Tibial nerve (tissue), 4 donors: ENCODE measurements at regions not wholly inside any gene's neighbourhood (a gene's known extent, or its start where the extent isn't known, plus 50 kb on each side); places are given as distances from the start of the nearest gene placed in this dataset.
"Not testable (repeated sequence)": the region's sequence is repeated elsewhere in the genome, so short reads cannot be mapped to it uniquely, and the experiment has no call there.

ENCODE experiments used
- DNase-seq, 2 donors: peaks; one replicate each; pipeline ENCODE4 v3.0.0-alpha.2; 2019; ENCODE audit warnings: low spot score in 2 of 2
- H3K27ac ChIP-seq, 4 donors: fragments of 200-600 bp; sonication (generic) in 3 of 4; one replicate each; pipeline ENCODE4 v1.5.1; 2017 to 2019; ENCODE audit warnings: mild to moderate bottlenecking in 1 of 4
- H3K27me3 ChIP-seq, 2 donors: fragments of 200-600 bp; sonication (generic) in 1 of 2; one replicate each; pipeline versions ENCODE4 v1.5.1 to v1.6.0; 2017 to 2019
- H3K36me3 ChIP-seq, 3 donors: fragments of 200-600 bp; sonication (generic); one replicate each; pipeline ENCODE4 v1.5.1; 2018 to 2019
- H3K4me1 ChIP-seq, 4 donors: fragments of 200-600 bp; sonication (generic) in 3 of 4; one replicate each; pipeline ENCODE4 v1.5.1; 2017 to 2019
- H3K4me3 ChIP-seq, 4 donors: fragments of 200-600 bp; sonication (generic) in 3 of 4; one replicate each; pipeline ENCODE4 v1.5.1; 2017 to 2019; ENCODE audit warnings: mild to moderate bottlenecking in 1 of 4, moderate library complexity in 1 of 4
- H3K9me3 ChIP-seq, 4 donors: fragments of 200-600 bp; sonication (generic) in 3 of 4; one replicate each; pipeline ENCODE4 v1.5.1; 2017 to 2019
- WGBS, 2 donors: methylation state at CpG; one replicate each; pipeline ENCODE4 v1.1.5; 2018; 5-methylcytosine and 5-hydroxymethylcytosine counted together

DNA sequence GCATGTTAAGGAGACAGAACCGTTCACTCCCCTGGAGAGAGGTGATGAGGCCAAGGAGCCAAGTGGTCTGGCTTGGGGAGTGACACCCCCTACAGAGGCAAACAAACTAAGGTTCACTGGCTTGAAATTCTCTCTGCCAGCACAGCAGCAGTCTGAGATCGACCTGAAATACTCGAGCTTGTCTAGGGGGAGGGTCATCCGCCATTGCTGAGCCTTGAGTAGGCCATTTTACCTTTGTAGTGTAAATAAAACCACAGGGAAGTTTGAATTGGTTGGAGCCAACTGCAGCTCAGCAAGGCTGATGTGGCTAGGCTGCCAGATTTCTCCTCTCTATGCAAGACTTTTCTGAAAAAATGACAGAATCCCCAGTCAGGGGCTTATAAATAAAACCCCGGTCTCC lies 52.9 kb downstream of the CDY2B start:
- not testable (repeated sequence) for H3K9me3 ChIP-seq, H3K36me3 ChIP-seq
- no CpG with 5 or more reads among the region's 5 CpGs for WGBS, 2 donors

DNA sequence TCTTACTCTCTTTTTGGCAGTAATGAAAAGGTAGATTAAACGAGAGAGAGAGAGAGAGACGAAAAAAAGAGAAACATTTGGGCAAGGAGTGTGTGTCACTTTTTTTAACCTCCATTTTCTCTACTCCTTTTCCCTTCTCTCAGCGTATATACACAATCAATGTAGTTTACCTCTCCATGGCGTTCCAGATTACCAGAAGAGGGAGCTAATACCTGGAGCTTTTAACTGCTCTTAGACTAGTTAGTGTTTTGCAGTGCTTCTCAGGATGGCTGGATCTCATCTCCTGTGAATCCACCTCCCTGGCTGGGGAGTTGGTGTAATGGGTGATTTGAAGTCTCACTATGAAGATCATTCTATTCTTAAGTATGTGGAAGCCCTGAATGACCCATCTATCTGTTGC lies 60.3 kb downstream of the CDY2B start:
- H3K4me3 ChIP-seq, H3K27ac ChIP-seq, H3K4me1 ChIP-seq, H3K9me3 ChIP-seq, H3K36me3 ChIP-seq, H3K27me3 ChIP-seq, DNase-seq: not testable (repeated sequence)
- WGBS, 2 donors = no CpG with 5 or more reads among the region's 4 CpGs

More for the DNA sequence above, 52.9 kb downstream of the CDY2B start:
- not testable (repeated sequence) for H3K27me3 ChIP-seq, H3K27ac ChIP-seq, H3K4me3 ChIP-seq, DNase-seq, H3K4me1 ChIP-seq

DNA sequence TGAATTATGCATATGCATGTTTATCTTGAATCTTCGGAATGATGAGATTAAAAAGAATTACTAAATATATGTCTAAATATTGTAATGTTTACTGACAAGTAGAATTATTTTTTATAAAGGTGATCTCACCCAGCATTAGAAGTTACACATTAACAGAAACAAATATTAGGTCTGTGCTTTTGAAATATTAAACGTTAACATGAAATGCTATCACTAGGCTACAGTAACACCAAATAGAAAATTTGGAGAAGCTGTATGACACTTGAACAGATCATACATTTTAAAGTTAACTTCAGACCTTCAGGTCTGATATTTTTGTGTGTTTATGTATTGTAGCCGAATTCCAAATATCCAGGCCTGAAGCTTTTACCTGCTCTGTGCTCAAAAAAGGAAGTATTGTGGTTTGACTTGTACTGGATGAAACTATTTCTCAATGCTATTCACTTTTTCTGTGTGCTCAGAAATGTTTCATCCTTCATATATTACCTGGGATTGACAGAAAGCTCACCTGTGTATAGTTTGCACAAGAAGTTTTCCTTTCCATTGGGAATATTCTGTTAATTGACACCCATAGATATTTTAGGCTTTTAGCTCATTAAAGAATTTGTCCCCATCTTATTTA lies 60.9 kb downstream of the CDY2B start:
- H3K27me3 ChIP-seq, H3K27ac ChIP-seq, H3K4me1 ChIP-seq, H3K9me3 ChIP-seq, H3K4me3 ChIP-seq, DNase-seq, H3K36me3 ChIP-seq: not testable (repeated sequence)
- no CpG with 5 or more reads among the region's 3 CpGs for WGBS, 2 donors

DNA sequence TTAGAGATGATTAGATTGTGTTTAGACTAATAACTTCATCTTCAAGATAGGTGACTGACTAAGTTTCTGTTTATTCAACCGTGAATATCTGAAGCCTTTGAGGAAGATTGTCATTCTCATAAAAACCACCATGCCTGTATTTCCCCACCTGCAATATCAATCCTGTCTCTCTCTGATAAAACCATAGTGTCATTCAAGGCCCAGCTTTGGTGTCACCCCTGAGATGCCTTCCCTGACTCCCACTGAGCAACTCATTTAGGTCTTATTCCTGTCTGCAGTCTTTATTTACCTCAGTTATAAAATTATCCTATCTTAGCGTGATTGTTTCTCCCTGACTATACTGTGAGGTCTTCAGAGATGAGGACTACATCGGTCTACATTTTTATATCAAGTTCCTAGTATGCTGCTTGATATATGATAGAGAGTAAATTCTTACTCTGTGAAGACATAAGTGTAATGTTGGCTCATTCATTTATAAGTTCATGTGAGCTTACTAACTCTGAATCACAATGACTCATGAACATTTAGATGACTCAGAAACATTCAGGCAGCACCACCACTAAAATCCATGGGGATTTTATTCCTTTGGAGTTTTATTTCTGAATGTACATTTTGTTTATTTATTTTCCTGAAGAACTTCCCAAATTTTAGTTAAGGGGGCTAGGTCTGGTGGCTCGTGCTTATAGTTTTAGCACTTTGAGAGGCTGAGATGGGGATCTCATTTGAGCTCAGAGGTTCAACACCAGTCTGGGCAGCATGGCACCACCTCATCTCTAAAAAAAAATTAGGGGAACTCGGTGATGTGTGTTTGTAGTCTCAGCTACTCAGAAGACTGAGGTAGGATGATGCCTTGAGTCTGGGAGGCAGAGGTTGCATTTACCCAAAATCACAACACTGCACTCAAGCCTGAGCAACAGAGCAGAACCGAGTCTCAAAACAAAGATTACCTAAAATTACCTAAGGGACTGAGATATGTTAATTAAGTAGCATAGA lies 62.6 kb downstream of the CDY2B start:
- not testable (repeated sequence) for H3K36me3 ChIP-seq, H3K9me3 ChIP-seq, H3K27me3 ChIP-seq, H3K4me1 ChIP-seq, H3K4me3 ChIP-seq, H3K27ac ChIP-seq, DNase-seq
- WGBS, 2 donors = no CpG with 5 or more reads among the region's 6 CpGs

DNA sequence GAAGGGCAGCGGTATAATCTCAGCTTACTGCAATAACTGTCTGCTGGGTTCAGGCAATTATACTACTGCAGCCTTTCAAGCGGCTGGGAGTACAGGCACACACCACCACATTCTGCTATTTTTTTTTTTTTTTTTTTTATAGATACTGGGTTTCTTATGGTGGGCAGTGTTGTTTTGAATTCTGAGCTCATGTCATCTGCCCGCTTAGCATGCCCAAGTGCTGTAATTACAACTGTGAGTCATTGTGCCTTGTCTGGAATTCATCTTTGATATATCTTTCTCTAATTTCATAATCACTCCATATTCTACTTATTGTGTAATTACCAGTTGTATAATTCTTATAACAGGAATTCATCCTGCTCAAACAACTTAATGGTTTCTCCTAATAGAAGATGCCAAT lies 67.4 kb downstream of the CDY2B start:
- H3K27me3 ChIP-seq, H3K4me3 ChIP-seq, H3K4me1 ChIP-seq, DNase-seq, H3K27ac ChIP-seq, H3K9me3 ChIP-seq, H3K36me3 ChIP-seq: not testable (repeated sequence)
- WGBS, 2 donors = no CpG with 5 or more reads among the region's 3 CpGs

DNA sequence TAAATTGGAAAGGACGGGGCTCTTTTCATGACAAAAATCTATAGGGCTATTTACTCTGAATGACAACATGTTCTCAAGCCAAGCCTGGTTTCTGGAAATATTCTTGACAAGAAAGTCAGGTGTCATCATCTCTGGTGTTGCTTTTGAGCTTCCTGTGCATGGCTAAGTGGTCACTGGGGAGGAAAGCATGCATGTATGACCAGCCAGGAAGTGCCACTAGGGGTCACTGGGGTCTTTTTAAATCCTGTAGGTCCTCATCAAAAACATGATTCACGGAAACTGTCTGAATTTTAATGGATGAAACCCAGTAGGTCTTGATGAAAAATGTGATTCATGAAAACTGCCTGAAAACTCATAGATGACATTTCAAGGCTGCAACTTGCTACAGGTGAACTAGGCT lies 80.1 kb downstream of the CDY2B start:
- H3K4me3 ChIP-seq, H3K4me1 ChIP-seq, H3K27ac ChIP-seq, H3K27me3 ChIP-seq, H3K9me3 ChIP-seq, DNase-seq, H3K36me3 ChIP-seq: not testable (repeated sequence)
- no CpG with 5 or more reads among the region's 2 CpGs for WGBS, 2 donors

DNA sequence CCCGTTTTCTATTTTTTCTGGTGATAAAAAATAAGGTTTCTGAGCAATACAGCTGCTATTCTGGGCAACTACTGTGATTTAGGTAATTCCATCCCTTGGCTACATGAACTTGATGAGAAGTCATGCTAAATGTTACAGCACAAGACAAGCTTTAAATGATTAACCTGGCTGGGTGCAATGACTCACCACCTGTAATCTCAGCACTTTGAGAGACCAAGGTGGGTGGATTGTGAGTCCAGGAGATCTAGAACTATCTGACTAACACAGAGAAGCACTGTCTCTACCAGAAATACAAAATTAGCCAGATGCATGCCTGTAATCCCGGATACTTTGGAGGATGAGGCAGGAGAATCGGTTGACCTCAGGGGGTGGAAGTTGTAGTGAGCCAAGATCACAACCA lies 92.8 kb downstream of the CDY2B start:
- not testable (repeated sequence) for H3K4me1 ChIP-seq, H3K9me3 ChIP-seq, DNase-seq, H3K27me3 ChIP-seq, H3K4me3 ChIP-seq, H3K27ac ChIP-seq, H3K36me3 ChIP-seq
- no CpG with 5 or more reads among the region's 3 CpGs for WGBS, 2 donors

DNA sequence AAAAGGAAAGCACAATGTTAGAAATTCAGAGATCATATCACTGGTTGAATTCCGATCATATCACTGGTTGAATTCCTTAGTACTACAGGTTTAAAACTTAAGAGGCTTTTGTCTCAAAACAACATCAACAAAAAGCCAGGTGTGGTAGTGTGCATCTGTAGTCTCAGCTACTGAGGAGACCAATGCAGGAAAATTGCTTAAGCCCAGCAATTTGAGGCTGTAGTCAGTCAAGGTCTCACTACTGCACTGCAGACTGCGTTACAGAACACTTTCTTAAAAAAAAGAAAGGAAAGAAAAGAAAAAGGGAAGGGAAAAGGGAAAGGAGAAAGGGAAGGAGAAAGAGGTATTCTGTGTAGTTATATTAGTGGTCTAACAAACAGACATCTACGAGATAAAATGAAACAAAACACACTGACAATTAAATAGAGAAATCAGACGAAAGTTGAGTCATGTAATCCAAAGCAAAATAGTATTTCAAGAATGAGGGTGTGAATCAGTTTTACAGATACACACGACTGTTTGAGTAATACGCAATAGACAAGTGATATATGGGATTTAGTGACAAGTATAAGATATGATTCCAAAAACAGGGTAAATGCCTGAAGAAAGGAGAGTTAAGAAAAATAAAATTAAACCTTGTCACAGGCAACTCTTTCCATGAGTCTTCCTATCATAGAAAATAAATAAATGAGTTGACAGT lies 113.9 kb downstream of the CDY2B start:
- not testable (repeated sequence) for H3K4me1 ChIP-seq, H3K4me3 ChIP-seq, H3K36me3 ChIP-seq, DNase-seq, H3K27me3 ChIP-seq, H3K27ac ChIP-seq, H3K9me3 ChIP-seq
- no CpG with 5 or more reads among the region's 6 CpGs for WGBS, 2 donors

DNA sequence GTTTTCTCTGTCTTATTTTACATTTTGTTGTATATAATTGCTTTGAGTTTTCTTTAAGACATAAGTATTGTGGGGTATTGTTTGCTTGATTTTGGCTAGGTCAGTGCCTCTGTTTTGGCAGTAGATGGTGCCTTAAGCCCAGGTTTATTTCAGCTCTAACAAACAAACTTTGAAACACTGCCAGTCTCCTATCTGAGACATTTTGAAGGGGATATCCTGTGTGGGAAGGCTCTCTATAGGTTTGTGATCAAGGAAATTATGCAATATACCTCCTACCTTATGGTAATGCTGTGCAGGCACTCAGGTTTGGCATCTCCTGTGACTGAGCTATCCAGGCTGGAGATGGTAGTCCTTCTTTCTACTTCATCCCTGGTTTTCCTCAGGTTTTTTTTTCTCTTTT lies 120.8 kb downstream of the CDY2B start:
- H3K9me3 ChIP-seq, H3K27me3 ChIP-seq, H3K27ac ChIP-seq, H3K36me3 ChIP-seq, H3K4me3 ChIP-seq, H3K4me1 ChIP-seq, DNase-seq: not testable (repeated sequence)

DNA sequence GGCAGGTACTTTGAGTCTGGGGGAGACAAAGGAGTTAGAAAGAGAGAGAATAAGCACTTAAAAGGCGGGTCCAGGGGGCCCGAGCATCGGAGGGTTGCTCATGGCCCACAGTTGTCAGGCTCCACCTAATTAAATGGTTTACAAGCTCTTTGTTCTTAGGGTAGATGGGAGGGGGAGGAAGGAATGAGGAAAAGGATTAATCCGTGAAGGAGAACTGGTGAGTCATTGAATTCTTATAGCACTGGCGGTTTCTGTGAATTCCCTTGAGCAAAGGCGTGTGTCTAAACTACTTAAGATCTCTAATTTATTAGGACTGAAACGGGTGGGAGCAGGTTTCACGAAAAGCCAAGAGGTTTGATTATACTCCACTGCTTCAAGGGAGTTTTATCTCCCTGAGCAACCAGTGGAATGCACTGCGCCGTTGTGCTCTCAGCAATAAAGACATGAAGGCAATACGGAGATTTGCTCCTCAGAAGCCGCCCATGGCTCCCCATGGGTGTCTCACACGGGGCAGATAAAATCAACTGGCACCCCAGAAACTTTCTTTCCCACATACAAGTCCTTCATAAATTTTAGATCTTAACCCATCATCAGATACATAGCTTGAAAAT lies 127.0 kb downstream of the CDY2B start:
- not testable (repeated sequence) for H3K4me1 ChIP-seq, H3K9me3 ChIP-seq, H3K36me3 ChIP-seq, H3K27ac ChIP-seq, DNase-seq, H3K4me3 ChIP-seq, H3K27me3 ChIP-seq
- no CpG with 5 or more reads among the region's 13 CpGs for WGBS, 2 donors

DNA sequence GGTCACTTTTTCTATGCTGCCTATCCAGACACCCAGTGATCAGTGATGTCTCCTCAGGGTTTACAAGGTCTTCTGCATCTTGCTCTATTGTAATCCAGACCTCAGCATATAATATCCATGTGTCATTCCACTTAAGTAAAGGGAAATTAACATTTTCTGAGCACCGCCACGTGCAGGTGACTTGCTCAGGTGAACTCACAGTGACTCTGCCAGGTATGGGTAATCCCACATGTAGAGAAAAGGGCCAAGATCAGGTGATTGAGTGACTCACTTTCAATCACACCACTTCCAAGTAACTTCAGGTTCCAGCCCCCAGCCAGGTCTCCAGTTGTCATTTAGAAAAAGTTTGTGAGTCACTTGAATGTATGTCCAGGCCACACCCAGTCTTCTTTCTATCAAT lies 140.2 kb downstream of the CDY2B start:
- no CpG with 5 or more reads among the region's 2 CpGs for WGBS, 2 donors
- not testable (repeated sequence) for DNase-seq, H3K27me3 ChIP-seq, H3K36me3 ChIP-seq, H3K4me1 ChIP-seq, H3K27ac ChIP-seq, H3K4me3 ChIP-seq, H3K9me3 ChIP-seq

DNA sequence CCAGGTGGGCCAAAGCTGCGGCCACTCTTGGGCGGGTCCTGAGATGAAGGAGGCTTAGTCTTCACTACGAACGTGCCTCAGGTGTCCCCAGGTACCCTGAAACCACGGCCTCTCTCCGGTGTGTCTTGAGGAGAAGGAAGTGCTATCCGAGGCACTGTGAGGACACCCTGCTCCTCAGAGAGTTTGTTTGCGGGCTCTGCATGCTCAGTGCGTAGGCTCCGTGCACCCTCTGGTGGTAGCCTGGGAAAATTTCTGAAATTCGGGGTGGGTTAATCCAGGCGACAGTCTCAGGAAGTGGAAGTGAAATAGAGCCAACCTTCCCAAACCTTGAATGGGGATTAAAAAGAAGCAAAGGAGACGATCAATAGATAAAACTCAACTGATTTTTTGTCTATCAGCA lies 150.5 kb downstream of the CDY2B start:
- no CpG with 5 or more reads among the region's 13 CpGs for WGBS, 2 donors
- H3K4me3 ChIP-seq, H3K36me3 ChIP-seq: not testable (repeated sequence)

DNA sequence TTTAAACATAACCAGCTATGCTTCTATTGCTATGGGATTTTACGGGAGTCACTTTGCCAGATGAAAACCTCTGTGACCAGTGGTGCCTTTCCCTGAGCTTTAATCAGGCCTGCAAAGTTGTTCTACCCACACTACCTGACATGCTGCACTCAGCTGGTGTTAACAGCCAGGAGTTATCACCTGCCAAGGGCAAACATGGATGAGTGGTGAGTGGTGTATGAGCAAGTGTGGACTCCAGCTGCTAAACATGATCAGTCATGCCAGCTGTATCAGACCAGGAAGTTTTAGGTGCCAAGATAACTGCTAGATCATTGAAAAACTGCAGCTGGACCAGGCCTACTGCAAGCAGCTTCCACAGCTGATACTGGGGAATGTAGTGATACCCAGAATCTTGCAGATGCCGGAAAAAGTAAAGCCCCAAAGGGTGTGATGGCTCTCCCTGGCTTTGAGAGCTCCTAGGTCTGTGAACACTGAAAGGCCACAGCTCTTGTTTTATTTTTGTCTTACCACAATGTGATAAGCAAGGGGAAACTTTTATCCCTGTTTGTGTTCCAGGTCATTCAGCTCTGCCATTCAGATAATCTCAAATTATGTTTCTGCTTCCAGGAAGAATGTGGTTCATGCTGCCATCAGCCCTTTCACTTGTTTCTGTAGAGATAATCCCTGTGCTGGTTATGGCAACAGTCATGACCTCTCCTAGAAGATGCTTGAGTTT lies 163.5 kb downstream of the CDY2B start:
- not testable (repeated sequence) for DNase-seq, H3K27me3 ChIP-seq, H3K36me3 ChIP-seq, H3K4me1 ChIP-seq, H3K4me3 ChIP-seq, H3K27ac ChIP-seq, H3K9me3 ChIP-seq
- no CpG with 5 or more reads among the region's 2 CpGs for WGBS, 2 donors

More for the DNA sequence above, 150.5 kb downstream of the CDY2B start:
- DNase-seq, H3K9me3 ChIP-seq, H3K27ac ChIP-seq, H3K27me3 ChIP-seq, H3K4me1 ChIP-seq: not testable (repeated sequence)
